ENCODE measurements at regions not wholly inside any gene's neighbourhood (a gene's known extent, or its start where the extent isn't known, plus 50 kb on each side); places are given as distances from the start of the nearest gene placed in this dataset.

GRCh38 chr2:6072276-6072675, 380.1 kb downstream of the SOX11 start:
- TF ChIP-seq CTCF (IDR thresholded peaks at IDR 0.05), result no peak
- H3K9me3 ChIP-seq, result no peaks in the 10 kb centered on the region
- no peak overlapping the region for H3K27ac ChIP-seq
- H3K36me3 ChIP-seq, result no peaks in the 10 kb centered on the region
- H3K4me3 ChIP-seq, result no peak overlapping the region
- no peaks in the 10 kb centered on the region for H3K27me3 ChIP-seq
- no peaks in the 10 kb centered on the region for H3K4me1 ChIP-seq
- DNase-seq (ENCODE audit: low spot score), result no peak

- Histone ChIP-seq H3K4me1 (no peaks in the 10 kb centered on the region), H3K36me3 (no peaks in the 10 kb centered on the region), H3K4me3 (no peak overlapping the region), H3K27me3 (no peaks in the 10 kb centered on the region), H3K27ac (no peak overlapping the region), H3K9me3 (no peaks in the 10 kb centered on the region)
- no peak for DNase-seq (ENCODE audit: low spot score)
- TF ChIP-seq CTCF (IDR thresholded peaks at IDR 0.05), result no peak
These were observed 380.6 kb downstream of the SOX11 start for GRCh38 chr2:6072768-6073167.

GRCh38 chr2:6073191-6074088, 381.3 kb downstream of the SOX11 start:
- no peak overlapping the region for H3K27ac ChIP-seq

GRCh38 chr2:6074089-6074643, 382.0 kb downstream of the SOX11 start:
- Histone ChIP-seq H3K27me3 (no peaks in the 10 kb centered on the region), H3K4me3 (no peak overlapping the region), H3K4me1 (no peaks in the 10 kb centered on the region), H3K36me3 (no peaks in the 10 kb centered on the region), H3K9me3 (no peaks in the 10 kb centered on the region), H3K27ac (no peak overlapping the region)
- no peak for DNase-seq (ENCODE audit: low spot score)
- no peak for TF ChIP-seq CTCF (IDR thresholded peaks at IDR 0.05)

More at GRCh38 chr2:6073191-6074088, 381.3 kb downstream of the SOX11 start:
- H3K27me3 ChIP-seq, result no peaks in the 10 kb centered on the region
- no peak for TF ChIP-seq CTCF (IDR thresholded peaks at IDR 0.05)
- no peaks in the 10 kb centered on the region for H3K9me3 ChIP-seq
- no peak overlapping the region for H3K4me3 ChIP-seq
- no peak for DNase-seq (ENCODE audit: low spot score)
- H3K4me1 ChIP-seq, result no peaks in the 10 kb centered on the region
- no peaks in the 10 kb centered on the region for H3K36me3 ChIP-seq

- H3K36me3 ChIP-seq, result no peaks in the 10 kb centered on the region
- H3K4me3 ChIP-seq, result no peak overlapping the region
- no peaks in the 10 kb centered on the region for H3K27me3 ChIP-seq
- DNase-seq (ENCODE audit: low spot score), result no peak
- H3K4me1 ChIP-seq, result peaks cover 0 to 4% of the 10 kb centered on the region in 2 donors
- no peaks in the 10 kb centered on the region for H3K9me3 ChIP-seq
- H3K27ac ChIP-seq, result no peak overlapping the region
- no peak for TF ChIP-seq CTCF (IDR thresholded peaks at IDR 0.05)
These were observed 385.4 kb downstream of the SOX11 start for GRCh38 chr2:6077585-6077984.

Data from right atrium auricular region (tissue), 2 donors.